GM21447 (cell line): ENCODE measurements at regions not wholly inside any gene's neighbourhood (a gene's known extent, or its start where the extent isn't known, plus 50 kb on each side); places are given as distances from the start of the nearest gene placed in this dataset.
"Not testable (repeated sequence)": the region's sequence is repeated elsewhere in the genome, so short reads cannot be mapped to it uniquely, and the experiment has no call there.

Experiments used
- ATAC-seq: cut with Tn5 transposase; IDR thresholded peaks from one replicate; pipeline ENCODE4 v1.9.1; 2021; ENCODE audit not compliant: unreplicated experiment

DNA sequence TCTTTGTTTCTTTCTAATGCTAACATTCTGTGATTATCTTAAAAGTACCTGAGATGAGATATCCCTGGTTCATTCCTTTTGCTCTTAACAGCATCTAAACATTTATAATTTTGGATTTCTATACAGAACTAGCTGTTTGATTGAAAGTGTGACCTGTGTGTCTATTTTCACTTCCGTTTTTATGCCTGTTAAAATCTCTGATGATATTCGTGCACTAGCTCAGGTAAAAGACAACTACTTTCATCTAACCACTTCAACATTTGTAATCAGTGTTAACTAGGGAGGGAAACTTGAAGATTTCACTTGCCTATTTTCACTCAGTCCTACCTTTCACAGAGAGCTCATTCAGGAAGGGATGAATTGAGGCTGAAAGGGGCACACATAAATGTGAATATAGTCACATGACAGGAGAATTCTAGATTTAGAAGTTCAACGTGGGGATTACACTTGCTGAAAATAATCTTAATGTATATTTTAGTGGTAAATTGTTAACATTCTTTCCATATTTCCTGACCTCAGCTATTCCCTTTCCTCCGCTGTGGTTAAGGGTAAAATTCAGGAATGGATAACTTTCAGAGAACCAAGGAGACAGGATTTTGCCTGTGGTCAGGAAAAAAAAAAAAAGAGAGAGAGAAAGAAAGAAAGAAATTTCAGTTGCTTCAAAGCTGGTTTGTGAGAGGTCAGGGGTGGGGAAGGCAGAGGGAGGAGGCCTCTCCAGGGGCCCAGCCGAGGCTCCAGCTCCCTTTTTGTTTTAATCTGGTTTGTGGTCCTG is 159.8 kb upstream of the TSC22D2 start:
- ATAC-seq, result no peak

DNA sequence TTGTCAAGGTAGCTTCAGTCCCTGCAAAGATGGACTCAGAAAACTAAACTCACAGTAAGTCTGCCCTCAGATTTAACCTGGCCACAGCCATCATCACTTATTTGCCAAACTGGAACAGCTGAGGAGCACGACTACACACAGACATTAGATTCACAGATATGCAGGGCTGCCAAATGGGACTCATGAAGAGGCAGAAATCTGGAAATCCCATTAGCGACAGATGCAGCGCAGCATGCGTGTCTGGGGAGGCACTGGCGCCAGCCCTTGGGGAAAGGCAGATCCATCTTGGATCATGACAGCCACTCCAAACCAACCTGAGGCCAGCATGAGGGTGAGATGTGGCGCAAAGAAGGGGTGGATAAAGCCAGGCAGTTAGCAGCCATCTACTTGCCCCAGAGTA is 160.7 kb upstream of the TSC22D2 start:
- ATAC-seq, result no peak

DNA sequence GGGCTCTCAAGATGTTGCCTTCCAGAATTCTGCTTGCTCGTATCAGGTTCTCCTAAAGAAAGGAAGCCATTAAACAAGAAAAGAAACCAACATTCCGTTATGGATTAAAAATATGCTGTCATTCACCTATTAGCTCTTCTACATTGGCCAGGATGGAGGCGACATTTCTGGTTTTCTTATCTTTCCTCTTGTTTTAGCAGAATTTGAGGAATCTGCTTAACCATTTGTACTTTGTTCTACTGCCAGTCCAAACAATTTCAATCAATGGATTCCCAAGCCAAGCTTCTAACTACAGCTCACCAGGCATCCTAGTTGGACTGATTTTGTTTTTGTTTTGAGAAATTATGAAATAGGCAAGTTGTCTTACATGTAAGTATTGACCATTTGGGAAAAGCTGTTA is 164.6 kb upstream of the TSC22D2 start:
- ATAC-seq, result no peak

DNA sequence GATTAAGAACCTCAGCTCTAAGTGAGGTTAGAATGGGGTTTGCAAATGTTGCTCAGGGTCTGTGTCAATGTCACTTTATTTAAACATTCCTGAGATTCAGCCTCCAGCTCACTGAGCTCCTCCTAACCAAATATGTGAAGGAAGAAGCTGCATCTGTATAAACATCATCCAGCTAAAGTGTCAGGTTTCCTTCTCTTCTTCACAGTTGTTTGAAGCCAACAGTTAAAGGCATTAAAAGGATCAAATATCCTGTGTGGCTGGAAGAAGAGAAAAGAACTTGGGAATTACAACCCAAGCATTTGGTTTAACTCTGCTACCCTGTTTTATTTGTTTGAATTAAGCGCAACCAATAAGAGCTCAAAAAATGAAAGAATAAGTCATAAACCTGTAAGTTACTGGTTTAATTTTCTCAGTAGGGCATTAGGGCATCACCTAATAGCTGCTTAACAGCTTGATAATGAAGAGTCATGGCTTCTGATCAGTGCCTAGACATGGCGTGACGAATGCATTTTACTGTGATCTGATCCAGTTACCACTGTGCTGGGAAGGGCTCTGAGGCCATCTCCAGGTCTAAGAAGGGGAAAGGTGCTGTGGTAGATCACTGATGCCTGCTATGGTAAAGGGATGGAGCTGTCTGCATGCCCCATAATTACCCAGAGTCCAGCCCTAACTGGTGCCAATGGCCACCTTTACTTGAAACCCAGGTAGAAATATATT is 165.7 kb upstream of the TSC22D2 start:
- no peak for ATAC-seq

DNA sequence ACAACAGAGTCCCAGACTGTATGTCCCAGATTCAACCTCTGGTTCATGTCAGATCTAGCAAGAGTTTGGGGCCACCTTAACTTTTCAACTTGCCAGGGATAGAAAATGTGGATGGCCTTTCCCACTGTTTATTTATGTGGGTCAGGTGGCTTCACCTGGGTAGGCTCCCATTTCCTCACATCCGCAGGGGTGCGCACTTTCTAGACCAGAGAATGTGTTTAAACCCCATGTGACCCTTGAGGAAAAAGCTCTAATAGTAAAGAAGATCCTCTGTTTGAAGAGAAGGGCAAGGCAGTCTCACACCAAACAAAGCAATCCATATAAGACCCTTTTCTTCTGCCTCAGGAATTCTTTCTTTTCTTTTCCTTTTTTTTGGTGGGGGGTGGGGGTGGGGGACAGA is 167.2 kb upstream of the TSC22D2 start:
- no peak for ATAC-seq

DNA sequence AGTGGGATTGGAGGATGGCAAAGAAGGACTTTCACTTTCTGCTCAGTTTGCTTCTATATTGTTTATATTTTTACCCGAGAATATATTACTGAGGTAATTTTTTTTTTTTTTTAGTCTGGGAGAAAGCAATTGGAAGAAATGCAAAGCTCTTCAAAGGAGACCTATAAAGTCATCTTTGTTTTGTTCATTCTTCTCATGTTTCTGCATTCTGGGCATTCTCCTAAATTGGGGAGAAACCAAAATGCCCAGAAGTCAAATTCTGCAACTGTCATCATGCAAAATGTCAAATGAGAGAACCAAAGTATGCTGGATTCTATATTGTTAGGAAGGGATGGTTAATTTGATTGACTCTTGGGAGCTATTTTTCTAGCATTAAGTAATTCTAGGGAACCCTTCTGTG is 168.3 kb upstream of the TSC22D2 start:
- ATAC-seq, result no peak

DNA sequence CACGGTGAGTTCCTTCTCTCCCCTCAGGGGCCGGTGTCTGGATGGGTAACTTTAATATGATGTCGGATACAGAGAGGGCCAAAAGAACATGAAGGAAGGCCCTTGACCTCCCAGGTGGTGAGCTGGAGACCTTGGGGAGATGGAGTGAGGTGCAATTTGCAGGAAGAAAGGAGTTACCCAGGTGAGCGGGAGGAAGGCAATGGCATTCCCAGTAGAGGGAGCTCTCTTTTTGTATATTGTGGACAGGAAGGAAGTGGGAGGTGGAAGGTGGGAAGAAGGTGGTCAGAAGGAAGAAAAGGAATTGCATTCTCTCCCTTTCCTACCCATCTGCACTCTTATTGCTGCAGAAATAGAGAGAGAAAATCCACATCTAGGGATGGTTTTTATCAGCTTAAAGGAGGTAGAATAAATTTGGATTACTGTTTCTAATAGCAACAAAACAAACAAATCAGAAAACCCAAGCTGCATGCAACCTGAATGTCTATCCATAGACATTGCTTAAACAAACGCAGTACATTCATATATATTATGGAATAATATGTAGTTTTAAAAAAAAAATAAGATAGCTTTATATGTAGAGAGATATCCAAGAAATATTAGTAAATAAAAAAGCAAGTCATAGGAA is 169.0 kb upstream of the TSC22D2 start:
- no peak for ATAC-seq

DNA sequence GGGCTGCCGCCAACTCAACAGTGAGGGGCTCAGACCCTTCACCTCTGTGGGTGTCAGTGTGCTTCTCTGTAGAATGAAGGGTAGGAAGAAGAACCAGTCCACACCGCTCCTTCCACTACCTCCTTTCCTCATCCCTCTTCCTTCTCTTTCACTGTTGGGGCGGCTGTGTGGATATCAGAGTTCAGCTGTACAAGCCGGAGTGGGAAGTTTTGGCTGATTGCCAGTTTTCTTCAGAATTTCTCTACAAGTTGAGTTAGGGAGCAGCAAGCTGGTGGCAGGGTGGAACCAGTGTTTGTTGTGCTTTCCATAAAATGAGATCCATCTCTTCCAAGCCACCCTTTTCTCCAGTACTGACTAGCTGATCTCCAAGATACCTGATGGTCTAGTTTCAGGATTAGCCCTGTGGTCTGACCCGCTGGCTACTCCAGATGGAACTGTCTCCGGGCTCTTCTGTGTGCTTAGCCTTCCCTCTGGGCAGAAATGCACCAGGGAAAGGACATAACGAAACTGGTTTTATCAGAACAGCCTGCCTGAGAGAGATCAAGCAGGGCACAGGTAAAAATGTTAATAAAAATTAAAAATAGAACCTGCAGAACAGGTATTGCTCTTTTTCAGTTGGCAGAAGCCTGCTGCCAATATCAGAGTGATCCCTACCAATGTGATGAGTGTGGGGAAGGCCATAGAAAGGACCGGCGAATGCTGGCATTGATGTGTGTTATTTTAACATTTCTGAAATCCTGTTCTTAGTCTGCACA is 169.9 kb upstream of the TSC22D2 start:
- ATAC-seq, result no peak

DNA sequence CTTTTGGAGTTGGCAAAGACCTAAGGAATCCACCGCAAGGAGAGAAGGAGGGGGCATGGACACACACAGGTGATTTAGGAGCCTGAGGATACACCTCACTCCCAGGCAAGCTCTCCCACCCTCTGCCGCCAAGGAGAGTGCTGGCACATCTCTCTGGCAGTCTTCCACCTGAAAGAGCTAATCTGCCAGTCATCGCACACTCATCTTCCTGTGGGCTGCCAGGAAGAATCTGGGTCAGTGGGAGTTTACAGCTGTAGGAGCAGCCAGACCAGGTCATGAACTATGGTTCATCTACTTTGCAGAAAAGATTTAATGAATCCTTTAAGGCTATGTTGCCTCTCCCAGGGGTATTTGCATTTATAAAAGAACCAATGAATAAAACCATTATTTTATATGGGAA is 170.6 kb upstream of the TSC22D2 start:
- ATAC-seq, result no peak

DNA sequence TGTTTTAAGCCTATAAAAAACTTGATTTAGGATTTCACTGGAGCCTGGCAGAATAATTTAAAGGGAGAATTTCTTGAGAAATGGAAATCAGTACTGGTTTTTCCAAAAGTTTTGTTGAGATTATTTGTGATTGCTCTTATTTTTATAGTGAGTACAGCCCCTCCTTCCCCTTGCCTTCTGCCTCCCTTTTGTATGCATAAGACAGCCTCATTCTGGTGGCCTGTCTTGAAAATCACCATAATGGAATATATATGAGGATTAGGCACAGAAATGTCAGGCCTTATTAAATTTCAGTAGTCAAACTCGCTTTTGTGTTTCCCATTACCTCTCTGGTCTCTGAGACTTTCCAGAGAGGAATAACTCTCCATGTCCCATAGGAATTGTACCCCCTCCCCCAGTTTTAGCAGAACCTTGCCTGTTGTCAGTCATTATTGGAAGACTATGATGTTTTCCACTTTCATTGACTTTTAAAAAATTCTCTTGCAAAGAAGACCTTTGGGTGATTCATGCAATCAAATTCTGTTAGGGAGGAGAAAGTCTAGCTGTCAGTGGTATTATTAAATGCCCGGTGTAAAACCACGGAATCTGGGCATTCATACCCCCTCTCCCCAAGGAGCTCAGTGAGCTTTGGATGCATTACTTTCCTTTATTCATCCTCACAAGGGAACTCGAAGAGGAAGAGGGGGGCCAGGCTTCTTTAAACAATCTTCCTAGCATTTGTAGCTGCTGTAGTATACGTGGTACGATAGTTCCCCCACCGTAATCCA is 171.6 kb upstream of the TSC22D2 start:
- no peak for ATAC-seq

DNA sequence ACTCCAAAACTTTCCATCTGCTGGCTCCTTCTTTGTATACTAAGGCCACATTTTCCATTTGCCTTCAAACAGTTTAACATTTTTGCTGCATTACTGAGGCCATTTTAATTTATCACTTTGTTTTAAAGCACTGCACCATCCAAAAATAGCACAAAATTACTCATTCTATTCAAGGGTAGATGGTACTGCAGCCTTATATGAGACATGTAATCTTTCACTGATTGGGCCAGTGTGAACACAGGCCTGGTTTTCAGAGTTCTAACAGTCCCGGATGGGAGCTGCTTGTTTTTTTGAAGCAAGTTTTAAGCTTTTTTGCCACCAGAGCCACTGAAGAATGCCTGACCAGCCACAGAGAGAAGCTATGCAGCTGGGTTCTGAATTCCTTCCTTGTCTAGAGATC is 172.3 kb upstream of the TSC22D2 start:
- no peak for ATAC-seq

DNA sequence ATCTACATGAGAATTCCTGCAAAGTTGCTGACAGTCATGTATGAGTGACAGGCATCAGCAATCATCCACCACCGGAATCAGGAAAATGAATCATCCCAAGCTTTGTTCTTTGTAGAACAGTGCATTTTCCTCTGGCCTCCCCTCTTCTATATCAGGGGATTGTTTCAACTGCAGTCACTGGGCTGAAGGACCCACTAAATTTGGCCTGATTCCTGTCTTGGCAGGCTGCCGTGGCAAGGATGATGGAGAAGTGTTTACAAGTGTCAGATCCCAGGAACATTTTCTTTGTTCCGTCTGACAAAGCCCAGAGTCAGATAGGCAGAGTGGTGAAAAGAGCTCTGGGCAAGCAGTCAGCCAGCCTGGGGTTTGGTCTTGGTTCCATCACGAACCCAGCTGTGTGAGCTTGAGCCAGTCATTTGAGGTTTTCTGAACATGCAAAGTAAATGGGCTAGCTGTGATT is 175.1 kb upstream of the TSC22D2 start:
- ATAC-seq, result no peak

DNA sequence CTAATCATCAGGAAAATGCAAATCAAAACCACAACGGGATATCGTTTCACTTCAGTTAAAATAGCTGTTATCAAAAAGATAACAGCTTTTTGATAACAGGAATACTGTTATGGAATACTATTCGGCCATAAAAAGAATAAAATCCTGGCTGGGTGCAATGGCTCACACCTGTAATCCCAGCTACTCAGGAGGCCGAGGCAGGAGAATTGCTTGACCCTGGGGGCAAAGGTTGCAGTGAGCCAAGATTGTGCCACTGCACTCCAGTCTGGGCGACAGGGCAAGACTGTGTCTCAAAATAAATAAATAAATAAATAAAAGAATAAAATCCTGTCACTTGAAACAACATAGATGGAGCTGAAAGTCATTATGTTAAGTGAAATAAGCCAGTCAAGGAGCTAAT is 178.1 kb upstream of the TSC22D2 start:
- no peak for ATAC-seq

DNA sequence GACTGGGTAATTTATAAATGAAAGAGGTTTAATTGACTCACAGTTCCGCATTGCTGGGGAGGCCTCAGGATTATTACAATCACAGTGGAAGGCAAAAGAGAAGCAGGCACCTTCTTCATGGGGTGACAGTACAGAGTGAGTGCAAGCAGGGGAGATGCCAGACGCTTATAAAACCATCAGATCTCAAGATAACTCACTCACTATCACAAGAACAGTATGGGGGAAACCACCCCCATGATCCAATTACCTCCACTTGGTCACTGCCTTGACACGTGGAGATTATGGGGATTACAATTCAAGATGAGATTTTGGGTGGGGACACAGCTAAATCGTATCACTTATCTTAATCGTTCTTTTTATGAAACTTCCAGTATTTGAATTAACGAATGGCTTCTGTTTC is 179.5 kb upstream of the TSC22D2 start:
- not testable (repeated sequence) for ATAC-seq

DNA sequence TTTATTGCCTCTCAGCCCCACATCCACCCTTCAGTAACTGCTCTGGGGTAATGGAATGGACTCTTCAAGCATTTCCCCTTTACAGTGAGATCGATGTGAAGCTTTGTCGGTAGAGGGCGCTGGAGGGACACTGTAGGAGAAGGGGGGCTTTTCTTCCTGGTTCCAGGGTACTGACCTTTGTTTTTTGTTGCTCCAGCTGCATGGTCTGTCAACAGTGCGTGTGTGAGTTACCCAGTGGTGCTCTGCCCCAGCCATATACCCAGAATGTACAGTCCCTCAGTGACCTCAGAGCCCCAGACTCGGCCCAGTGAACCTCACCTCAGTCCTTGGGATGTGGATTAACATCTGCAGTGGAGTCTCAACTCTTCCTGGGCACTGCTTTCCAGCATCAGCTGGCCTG is 180.3 kb upstream of the TSC22D2 start:
- ATAC-seq, result no peak

DNA sequence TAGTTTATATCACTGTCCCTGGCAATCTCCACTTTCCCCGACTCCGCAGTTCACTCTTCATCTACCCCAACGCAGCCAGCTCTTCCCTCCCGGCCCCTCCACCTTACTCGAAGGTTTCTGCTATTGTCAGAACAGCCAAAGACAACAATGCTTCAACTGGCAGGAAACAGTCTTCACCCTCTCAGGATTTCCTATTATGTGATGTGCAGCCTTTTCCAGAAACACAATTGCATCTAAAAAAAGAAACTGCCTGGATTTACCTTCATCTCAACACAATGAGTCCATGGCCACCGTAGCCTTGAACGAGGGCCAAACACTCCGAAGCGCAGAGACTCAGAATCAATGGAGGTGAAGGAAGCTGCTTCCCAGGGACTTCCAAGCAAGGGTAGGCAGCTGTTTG is 182.1 kb upstream of the TSC22D2 start:
- ATAC-seq, result no peak

DNA sequence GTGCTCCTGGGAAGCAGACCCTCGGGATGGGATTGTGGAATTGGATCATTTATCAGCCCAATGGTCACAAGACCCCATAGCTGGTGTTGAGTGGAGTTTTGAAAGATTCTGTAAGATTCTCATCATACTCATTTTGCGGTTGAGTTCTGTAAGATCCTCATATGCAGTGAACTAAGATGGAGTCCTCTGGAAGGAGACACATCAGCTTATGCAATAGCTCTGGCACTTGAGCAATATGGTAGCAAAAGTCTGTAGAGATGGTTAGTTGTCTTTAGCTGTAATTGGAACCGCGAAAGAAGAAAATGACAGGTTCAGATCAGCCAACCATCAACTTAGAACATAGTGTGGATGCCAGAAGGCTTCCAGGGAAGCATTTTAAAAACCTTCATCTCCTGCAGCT is 184.5 kb upstream of the TSC22D2 start:
- ATAC-seq, result no peak

DNA sequence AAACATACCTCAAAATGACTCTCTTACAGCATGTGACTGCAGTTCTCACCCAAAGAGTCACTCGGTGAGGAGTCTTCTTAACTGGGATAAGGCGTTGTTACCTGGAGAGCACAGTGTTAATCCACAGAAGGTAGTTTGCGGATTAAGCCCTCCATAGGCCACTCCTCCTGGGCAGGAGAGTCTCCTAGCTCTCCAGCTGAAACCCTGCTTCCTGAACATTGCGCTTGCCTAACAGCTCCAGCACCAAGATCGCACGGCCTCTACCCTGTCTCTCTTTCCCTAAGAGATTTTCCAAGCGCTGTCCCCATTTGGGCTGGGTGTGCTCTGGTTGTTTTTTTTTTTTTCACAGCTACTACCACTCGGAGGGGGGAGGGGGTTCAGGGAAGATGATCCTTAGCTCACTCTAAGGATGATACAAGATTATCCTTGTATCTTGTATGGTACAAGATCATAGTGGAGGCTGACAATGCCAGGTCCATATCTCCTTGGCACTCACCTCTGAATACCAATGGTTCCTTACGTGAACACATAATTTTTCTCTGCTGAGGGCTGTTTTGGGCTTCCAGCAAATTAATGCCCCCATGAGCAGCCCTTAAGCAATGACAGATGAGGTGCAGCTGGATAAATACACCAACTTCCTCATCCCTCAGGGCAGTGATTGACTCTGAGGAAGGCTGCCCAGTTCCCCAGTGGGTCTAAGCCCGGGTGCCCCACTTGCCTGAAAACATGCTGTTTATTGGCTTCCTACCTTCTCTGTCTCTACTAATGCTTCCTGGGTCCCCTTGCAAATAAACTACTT is 185.2 kb upstream of the TSC22D2 start:
- no peak for ATAC-seq

DNA sequence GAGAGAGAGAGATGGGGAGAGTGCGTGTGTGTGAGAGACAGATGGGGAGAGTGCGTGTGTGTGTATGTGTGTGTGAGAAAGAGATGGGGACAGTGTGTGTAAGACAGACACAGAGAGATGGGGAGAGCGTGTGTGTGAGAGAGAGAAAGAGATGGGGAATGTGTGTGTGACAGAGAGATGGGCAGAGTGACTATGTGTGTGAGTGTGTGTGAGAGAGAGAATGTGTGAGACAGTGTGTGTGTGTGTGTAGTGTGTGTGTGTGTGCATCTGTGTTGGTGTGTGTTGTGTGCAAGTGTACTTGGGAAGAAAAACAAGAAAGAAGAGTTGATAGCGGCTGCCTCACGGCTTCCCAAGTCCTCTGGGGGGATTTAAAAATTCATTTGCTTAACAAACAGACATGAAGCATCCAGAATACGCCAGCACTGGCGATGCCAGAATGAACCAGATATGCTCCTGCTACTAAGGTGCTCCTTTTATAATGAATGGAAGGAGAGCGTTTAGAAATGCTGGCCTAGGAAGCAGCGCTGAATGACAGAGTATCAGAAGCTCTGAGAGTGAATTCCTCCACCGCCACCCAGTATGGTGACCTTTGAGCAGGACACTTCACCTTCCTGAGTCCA is 186.1 kb upstream of the TSC22D2 start:
- ATAC-seq, result no peak
